NCI-H774 (cell line): ENCODE measurements at regions not wholly inside any gene's neighbourhood (a gene's known extent, or its start where the extent isn't known, plus 50 kb on each side); places are given as distances from the start of the nearest gene placed in this dataset.

ENCODE experiments used
- DNase-seq: peaks from one replicate; lab custom pipeline; 2025; lab: John Stamatoyannopoulos, UW

GRCh38 chr18:47595831-47596501 lies 334.5 kb downstream of the SMAD2 start:
- DNase-seq, result no peak

GRCh38 chr18:47594621-47595086 lies 335.8 kb downstream of the SMAD2 start:
- DNase-seq, result peak; percentile 20

GRCh38 chr18:47593744-47594472 lies 336.6 kb downstream of the SMAD2 start:
- DNase-seq, result peak; percentile 44

- DNase-seq, result no peak
Measured at GRCh38 chr18:47591429-47591828, 339.0 kb downstream of the SMAD2 start.

GRCh38 chr18:47587587-47587986 lies 336.1 kb upstream of the SKOR2 start:
- DNase-seq, result no peak

GRCh38 chr18:47586418-47587070 lies 335.1 kb upstream of the SKOR2 start:
- no peak for DNase-seq

- DNase-seq, result no peak
Measured at GRCh38 chr18:47585914-47586313, 334.5 kb upstream of the SKOR2 start.

GRCh38 chr18:47585136-47585535 lies 333.7 kb upstream of the SKOR2 start:
- DNase-seq, result no peak

- no peak for DNase-seq
Measured at GRCh38 chr18:47582093-47582492, 330.6 kb upstream of the SKOR2 start.

- DNase-seq, result no peak
Measured at GRCh38 chr18:47577520-47577919, 326.1 kb upstream of the SKOR2 start.

- no peak for DNase-seq
Measured at GRCh38 chr18:47574966-47575365, 323.5 kb upstream of the SKOR2 start.

GRCh38 chr18:47571957-47572356 lies 320.5 kb upstream of the SKOR2 start:
- DNase-seq, result no peak

GRCh38 chr18:47566809-47567208 lies 315.3 kb upstream of the SKOR2 start:
- no peak for DNase-seq

- no peak for DNase-seq
Measured at GRCh38 chr18:47560723-47561715, 309.6 kb upstream of the SKOR2 start.

- DNase-seq, result no peak
Measured at GRCh38 chr18:47558110-47558750, 306.8 kb upstream of the SKOR2 start.

GRCh38 chr18:47557160-47557559 lies 305.7 kb upstream of the SKOR2 start:
- DNase-seq, result no peak

GRCh38 chr18:47552783-47553182 lies 301.3 kb upstream of the SKOR2 start:
- no peak for DNase-seq

GRCh38 chr18:47550611-47551010 lies 299.2 kb upstream of the SKOR2 start:
- no peak for DNase-seq

GRCh38 chr18:47549021-47549540 lies 297.6 kb upstream of the SKOR2 start:
- peak; percentile 31 for DNase-seq

GRCh38 chr18:47547539-47548202 lies 296.2 kb upstream of the SKOR2 start:
- no peak for DNase-seq
